ENCODE measurements at regions not wholly inside any gene's neighbourhood (a gene's known extent, or its start where the extent isn't known, plus 50 kb on each side); places are given as distances from the start of the nearest gene placed in this dataset.

GRCh38 chr3:72397586-72397985, 450.7 kb downstream of the SHQ1 start:
- TF ChIP-seq CTCF (IDR thresholded peaks at IDR 0.05; ENCODE audit: low read depth, low read length) (no peak), POLR2A (IDR thresholded peaks at IDR 0.05; ENCODE audit: extremely low read depth, insufficient read length) (no peak), MYC (IDR thresholded peaks at IDR 0.05; ENCODE audit: low read depth, low read length) (no peak), MAX (IDR thresholded peaks at IDR 0.05; ENCODE audit: low read depth, low read length) (0 out of 2 replicates have a peak, but pooled peaks have one; percentile 12)
